ENCODE measurements at regions not wholly inside any gene's neighbourhood (a gene's known extent, or its start where the extent isn't known, plus 50 kb on each side); places are given as distances from the start of the nearest gene placed in this dataset.

GRCh38 chr2:41535575-41535974 is 512.2 kb upstream of the PKDCC start:
- TF ChIP-seq CTCF (conservative IDR thresholded peaks at IDR 0.05 in 1 of 2, IDR thresholded peaks at IDR 0.05 in 1 of 2; ENCODE audit: low read depth in 1 of 2, low read length in 2 of 2) (no peak), EZH2 (IDR thresholded peaks at IDR 0.05; ENCODE audit: low read length, missing control alignments) (no peak)

All from fibroblast of lung (primary cell).